Stimulated activated CD8-positive, alpha-beta memory T cell treated with anti-CD3 and anti-CD28 coated beads, Interleukin-15, amount 100 ng/mL, for 24 hours (primary cell): ENCODE measurements at regions not wholly inside any gene's neighbourhood (a gene's known extent, or its start where the extent isn't known, plus 50 kb on each side); places are given as distances from the start of the nearest gene placed in this dataset.
"Not testable (repeated sequence)": the region's sequence is repeated elsewhere in the genome, so short reads cannot be mapped to it uniquely, and the experiment has no call there.

ENCODE experiments used
- DNase-seq: peaks from one replicate; pipeline ENCODE4 v3.0.0-alpha.2; 2020; ENCODE audit warnings: low read depth

DNA sequence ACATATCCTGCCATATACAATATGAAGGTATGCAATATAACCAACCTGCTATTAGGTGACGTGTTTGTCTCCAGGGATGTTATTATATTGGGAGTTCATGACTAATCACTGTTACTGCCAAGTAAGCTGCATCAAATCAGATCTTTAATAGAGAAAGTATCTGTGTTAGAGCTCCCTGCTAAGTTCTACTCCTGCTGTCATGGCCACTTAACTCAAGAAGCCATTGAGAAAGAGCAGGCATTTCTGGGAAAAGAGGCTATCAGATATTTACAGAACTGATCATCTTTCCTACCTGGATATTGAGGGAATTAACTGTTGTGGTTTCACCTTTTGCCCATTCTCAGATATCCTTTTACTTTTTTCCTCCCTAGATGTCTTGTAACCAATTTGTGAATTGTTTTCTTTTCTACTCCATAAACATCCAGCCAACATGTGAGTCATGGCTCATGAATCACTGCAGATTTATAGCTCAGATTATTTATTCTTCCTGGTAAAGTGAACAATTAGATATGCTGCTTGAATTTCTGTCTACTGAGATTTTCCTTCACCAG, 634.8 kb upstream of the FAM174A start:
- DNase-seq, result no peak

DNA sequence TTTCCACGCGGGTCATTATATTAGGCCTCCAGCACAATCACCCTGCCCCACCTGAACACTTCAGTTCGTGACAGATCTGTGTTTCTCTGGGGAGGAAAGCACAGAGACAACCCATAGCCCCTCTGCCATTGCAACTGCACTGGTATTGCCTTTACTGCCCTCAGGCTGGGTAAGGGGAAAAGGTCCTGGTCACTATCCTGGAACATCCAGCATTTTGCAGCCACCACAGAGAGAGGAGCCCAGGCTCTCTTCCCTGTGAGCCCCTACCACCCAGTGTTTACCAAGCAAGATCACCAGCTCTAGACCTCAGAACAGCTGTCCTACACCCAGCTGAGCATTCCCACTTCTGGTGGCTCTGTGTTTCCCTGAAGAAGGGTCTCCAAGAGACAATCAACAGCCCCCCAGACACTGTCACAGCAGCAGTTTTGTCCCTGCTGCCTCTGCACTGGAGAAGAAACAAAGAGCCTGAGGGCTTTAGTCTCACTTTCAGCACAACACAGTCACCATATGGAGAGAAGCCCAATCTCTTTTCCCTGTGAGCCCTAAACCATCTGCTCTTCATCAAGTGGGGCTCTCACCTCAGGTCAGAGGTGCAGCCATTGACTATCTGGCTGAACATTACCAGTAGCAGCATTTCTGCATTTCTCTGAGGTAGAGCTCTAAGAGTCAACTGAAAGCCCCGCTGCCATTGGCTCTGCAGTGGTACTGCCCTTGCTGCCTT, 655.2 kb upstream of the FAM174A start:
- no peak for DNase-seq

DNA sequence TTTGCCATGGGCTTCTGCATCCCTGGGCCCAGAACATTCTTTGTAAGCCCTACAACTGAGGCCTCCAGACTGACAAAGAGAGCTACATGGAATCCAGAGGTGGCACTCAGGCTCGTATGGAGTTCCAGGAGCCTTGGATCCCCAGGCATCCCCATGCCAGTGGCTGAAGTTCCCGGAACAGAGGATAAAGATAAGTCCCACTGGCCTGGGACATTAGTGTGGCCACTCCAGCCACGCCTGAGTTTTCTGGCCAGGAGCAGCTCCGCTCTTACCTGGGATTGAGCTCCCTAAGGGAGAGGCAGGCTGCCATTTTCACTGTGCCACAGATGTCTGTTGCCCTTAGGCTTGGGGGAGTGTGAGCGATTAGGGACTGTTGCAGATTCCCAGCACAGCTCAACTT, 656.3 kb upstream of the FAM174A start:
- DNase-seq, result no peak

DNA sequence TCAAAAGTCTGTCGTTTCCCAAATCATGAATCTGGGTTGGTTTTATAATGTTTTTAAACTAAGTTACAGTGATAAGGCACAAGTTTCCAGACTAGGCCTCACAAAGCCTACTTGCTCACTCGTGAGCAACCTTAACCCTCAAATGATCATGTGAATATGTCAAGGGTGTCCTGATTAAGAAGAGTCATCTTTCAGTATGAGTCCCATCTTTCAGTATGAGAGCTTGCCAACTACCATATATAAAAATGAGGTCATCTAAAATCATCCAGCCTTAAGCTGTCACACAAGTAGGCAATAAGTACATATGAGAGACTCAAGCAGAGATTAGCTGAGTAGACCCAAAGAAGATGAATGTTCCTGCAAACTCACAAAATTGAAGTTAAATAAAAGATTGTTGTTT, 668.4 kb upstream of the FAM174A start:
- no peak for DNase-seq

DNA sequence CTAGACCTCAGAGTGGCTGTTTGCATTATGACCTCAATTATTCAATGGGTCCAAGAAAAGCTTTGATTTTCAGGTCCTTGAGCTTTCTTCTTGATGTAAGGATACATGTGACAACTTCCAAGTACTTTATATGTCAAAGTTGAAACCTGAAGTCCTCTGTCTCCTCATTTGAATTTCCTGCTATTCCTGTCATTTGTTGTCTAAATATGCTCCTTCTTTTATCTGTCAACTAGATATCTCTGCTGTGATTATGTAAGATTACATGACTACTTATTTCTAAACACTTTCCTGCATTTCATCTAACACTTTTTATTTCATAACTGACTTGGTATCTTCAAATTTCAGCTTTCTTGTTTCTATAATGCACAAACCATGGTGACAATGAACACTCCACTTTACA, 670.0 kb upstream of the FAM174A start:
- DNase-seq, result no peak

DNA sequence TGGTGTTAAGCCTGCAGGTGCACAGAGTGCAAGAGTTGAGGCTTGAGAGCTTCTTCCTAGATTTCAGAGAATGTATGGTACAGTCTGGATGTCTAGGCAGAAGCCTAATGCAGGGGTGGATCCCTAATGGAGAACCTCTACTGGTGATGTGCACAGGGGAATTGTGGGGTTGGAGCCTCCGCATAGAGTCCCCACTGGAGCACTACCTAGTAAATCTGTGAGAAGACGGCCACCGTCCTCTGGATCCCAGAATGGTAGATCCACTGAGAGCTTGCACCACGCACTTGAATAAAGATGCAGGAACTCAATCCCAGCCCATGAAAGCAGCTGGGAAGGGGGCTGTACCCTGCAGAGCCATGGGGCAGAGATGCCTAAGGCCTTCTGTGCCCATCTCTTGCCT, 699.4 kb upstream of the FAM174A start:
- DNase-seq, result no peak

DNA sequence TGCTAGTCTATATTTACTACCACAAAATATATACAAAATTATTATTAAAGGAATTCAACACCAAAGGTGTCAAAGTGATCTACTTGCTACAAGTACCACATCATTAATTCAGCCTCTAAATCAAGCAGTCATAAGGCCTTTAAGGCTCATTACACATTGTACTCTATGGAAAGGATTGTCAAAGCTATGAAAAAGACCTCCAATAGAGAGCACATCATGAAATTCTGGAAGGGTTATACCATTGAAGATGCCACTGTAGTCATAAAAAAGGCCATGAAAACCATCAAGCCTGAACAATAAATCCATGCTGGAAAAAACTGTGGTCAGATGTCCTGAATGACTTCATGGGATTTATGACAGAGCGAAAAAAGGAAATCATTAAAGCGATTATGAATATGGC, 708.0 kb upstream of the FAM174A start:
- DNase-seq, result no peak

DNA sequence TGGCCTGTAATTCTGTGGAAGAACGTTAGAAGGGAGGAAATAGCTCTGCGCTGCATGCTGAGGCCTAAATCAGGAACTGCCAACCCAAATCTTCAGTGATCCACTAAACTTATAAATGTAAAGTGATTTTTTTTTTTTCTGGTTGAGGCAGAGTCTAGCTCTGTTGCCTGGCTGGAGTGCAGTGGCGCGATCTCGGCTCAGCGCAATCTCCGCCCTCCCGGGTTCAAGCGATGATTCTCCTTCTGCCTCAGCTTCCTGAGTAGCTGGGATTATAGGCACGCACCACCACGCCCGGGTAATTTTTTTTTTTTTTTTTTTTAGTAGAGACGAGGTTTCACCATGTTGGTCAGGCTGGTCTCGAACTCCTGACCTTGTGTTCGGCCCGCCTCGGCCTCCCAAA, 717.4 kb upstream of the FAM174A start:
- no peak for DNase-seq

DNA sequence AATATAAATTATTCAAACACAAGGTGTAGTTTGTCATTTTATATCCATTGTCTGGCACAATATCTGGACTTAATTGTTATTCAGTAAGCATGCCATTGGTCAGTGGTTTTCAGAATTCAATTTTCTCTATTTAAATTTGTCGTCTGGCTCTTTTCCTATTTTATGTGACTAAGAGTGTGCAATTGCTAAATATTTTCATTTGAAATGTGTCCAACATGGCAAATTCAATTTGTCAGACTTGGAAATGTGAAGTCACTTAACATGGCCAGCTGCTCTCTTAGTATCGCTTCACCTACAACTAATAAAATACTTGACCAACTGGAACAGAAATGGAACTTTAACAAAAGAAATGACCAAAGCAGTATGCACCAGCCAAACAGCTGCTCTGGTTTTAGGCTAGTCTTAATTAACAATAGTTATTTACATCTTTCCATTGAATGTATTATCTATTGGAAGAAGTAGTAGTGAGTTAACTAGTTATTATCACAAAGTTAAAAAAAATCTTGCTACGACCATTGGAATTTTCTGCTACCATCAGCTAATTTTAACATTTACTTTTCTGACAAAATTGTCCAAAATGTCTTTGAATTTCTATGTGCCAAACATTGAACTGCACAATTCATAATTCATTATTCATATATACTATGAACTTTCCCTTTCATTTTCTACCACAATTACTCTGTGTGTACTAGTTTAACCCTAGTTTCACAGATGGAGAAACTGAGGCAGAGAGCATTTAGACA, 720.7 kb upstream of the FAM174A start:
- DNase-seq, result no peak

DNA sequence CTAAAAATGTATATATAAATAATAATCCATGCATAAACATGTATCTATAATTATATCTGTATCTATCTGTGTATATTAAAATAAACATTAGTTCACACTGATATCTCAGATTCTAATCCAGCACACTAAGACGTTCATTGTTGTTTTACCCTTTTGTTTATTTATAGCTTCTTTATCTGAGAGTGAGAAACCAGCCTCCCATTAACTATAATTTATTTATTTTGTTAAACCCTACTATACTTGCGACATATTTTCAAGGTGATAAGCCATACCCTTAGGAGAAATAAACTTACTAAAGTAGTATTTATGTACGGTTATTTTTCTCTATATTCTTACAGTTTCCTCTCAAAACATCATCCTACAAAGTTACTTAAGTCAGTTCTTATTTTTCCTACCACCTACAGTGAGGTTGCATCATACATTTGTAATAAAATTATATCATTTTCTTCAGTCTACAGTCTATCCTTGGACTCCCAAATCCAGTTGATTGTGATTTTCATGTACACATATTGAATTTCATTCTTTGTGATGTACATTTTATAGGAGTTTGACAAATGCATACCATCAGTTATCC, 726.4 kb upstream of the FAM174A start:
- no peak for DNase-seq

DNA sequence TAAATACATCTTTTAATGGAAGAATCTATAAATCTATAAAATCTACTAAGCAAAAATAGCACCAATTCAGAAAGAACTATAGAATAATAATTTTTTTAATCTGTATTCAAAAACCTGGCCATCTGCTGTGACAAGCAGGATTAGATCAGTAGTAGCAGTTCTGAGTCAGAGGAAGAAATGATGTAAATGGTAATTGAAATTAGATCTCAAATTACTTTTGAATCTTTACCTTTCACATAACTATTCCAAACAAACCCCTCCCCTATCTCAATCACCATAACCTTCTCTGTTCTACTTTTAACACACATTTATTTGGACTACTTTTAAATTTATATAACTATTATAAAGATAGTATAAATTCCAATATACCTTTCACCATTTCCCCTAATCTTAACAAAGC, 727.8 kb upstream of the FAM174A start:
- no peak for DNase-seq

DNA sequence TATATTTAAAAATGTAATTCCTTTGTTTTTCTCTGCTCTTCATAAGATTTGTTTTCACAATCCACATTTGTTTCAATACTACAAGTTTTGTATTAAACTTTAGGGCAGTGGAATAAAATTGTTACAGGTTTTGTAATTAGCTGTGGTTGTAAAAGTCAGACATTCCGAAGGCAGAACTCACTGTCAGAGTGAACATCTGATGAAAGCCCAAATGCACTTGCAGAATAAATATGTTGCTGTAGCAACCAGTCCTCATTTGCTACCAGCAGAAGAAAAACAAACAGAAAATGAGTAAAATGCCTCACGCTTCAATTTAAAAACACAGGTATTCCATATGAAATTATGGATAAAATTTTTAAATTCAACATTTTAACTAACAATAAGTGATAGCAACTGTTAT, 740.1 kb upstream of the FAM174A start:
- DNase-seq, result no peak

DNA sequence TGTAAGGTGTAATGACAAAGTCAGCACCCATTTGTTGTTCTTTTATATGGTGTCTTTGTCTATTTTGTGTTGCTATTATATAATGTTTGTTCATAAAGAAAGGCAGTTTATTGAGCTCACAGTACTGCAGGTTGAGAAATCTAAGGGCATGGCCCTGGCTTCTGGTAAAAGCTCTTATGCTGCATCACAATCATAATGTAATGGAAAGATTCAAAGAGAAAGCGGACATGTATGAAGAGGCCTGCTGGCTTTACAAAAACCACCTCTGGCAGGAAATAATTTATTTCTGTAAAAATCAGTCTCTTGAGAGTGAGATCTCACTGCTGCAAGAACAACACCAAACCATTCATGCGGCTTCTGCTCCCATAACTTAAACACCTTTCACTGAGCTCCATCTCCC, 746.7 kb upstream of the FAM174A start:
- DNase-seq, result no peak

DNA sequence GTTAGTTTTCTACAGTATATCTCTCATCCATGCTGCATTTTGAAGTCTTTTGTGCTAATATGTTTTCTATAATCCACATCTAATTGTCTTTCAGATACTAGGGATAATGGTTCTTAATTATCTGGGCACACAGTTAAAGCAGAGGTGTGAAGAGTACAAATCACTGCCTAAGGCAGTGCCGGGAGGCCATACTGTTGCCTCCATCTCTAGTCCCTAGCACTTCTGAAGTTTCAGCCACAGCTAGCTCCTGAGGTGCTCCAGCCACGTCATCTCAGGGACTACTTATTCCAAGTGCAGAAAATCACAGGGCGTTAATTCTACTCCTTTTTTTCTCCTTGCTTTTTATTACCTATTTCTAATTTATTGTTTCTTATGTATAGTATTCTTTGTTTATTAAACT, 760.0 kb upstream of the FAM174A start:
- DNase-seq, result no peak

DNA sequence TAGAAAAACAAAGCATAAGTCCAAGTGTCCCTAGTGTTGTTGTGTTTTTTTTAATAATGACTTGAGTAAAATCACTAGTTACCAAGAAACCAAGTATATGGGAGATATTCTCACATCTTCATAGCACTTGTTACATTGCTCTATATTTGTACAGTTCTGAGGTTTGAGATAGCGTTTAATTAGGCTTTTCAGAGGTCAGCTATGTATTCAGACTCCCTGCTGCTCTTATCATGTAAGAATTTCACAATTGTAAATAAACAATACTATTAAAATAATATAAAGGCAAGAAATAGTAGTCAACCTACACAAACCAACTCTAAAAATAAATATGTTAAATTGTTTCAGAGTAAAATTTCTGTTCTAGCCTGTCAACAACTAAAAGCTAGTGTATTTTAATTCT, 761.9 kb upstream of the FAM174A start:
- no peak for DNase-seq

DNA sequence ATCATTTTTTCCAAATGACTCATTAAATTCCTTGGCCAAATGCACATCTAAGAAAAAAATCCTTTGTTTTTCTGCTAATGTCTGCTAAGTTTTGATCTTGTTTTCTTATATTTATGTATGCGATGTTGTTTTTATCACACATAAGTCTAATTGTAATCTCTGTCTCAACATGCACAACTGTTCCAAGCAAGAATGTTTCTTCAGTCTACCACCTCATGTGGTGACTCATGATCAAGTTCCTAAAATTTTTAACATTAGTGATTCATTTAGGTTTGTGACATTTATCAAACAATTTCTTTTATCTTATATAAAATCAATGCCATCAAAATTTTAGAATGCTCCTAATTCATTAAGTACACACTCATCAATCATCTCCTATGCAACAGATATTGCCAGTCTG, 763.9 kb upstream of the FAM174A start:
- no peak for DNase-seq

DNA sequence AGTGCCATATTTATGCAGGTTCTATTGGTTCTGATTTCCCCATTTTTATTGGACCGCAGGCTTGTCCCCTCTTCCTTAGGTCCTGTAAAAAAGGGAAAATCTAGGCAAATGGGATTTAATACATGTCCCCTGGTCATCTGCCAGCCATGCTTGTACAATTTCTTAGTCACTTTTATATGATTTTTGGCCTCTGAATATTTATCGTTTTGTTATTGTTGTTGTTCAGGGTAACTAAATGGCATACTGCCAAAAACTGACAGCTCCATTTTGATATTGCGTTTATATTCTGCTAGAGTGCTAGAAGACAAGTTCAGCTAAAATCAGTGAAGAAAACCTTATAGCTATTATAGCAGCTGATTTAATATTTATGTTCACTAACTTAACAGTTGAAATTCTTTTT, 770.2 kb upstream of the FAM174A start:
- DNase-seq, result no peak

DNA sequence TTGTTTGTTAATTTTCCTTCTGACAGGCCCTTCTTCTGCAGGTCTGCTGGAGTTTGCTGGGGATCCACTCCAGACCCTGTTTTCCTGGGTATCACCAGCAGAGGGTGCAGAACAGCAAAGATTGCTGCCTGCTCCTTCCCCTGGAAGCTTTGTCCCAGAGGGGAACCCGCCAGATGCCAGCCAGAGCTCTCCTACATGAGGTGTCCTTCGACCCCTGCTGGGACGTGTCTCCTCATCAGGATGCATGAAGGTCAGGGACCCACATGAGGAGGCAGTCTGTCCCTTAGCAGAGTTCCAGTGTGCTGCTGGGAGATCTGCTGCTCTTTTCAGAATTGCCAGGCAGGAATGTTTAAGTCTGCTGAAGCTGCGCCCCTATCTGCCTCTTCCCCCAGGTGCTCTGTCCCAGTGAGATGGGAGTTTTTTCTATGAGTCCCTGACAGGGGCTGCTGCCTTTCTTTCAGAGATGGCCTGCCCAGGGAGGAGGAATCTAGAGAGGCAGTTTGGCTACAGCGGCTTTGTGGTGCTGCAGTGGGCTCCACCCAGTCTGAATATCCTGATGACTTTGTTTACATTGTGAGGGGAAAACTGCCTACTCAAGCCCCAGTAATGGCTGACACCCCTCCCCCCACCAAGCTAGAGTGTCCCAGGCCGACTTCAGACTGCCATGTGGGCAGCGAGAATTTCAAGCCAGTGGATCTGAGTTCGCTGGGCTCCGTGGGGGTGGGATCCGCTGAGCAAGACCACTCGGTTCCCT, 772.0 kb upstream of the FAM174A start:
- no peak for DNase-seq

DNA sequence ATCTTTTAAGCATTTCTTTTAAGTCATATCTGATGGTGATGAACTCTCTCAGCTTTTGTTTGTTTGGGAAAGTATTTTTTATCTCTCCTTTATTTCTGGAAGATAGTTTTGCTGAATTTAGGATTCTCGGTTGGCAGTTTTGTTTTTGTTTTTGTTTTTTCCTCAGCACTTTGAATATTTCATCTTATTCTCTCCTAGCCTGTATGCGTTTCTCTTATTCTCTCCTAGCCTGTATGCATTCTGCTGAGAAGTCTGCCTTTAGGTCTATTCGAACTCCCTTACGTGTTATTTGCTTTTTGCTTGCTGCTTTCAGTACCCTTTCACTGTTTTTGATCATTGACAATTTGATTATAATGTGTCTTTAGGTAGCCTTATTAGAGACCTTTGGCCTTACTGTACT, 787.8 kb upstream of the FAM174A start:
- no peak for DNase-seq

DNA sequence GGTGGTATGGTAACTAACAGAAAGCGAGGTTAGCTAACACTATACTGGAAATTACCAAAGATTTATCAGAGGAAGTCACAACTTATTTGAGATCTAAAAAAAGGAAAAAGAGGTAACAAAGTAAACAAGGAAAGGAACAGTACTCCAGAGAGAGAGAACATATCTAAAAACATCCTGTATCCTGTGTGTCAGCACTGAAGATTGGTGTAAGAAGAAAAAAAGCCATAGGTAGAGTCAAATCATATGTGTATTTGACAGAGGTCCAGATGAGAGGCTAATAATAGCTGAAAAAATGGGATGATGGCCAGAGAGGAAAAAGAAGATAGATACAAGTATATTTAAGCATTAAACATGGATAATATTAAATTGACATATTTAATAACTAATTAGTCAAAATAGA, 802.0 kb upstream of the FAM174A start:
- not testable (repeated sequence) for DNase-seq

DNA sequence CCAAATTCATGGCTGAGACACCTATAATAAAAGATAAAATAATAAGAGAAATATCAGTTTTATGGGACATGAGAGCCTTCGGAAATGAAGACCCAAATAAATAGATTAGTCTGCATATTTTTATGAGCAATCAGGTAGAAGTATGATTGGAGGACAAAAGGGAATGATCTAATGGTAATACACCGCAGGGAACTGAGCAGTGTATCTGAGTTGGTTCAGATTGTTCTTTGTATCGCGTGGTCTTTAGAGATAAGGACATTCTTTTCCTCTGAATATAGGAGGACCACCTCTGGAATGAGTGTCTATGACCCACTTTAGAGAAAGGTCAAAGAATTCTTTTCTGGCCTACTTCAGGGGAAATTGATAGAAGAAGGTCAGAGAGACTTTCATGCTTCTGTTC, 801.8 kb upstream of the CHD1 start:
- DNase-seq, result not testable (repeated sequence)

DNA sequence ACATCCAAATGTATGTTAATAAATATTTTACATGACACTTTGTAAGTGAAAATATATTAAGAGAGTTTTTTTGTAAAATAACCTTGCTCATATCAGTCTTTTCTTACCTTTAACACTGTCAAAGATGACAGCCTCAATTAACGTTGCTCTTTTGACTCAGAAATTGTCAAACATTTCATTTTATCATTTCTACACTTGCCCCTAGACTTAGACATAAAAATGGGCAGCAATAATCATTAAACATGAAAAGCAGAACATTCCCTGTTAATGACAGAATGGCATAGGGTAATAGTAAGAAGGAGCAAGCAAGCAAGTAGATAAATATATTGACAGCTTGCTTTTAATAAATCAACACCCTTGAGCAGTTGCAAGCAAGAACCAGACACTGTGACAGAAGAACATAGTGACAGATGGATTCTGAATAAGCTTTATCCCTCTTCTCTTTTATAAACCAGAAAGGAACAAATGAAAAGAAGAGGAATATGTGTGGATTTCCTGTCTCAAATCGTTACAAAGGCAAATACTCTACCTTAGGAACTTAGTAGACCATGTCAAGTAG, 796.0 kb upstream of the CHD1 start:
- DNase-seq, result no peak
